ENCODE measurements at regions not wholly inside any gene's neighbourhood (a gene's known extent, or its start where the extent isn't known, plus 50 kb on each side); places are given as distances from the start of the nearest gene placed in this dataset.

DNA sequence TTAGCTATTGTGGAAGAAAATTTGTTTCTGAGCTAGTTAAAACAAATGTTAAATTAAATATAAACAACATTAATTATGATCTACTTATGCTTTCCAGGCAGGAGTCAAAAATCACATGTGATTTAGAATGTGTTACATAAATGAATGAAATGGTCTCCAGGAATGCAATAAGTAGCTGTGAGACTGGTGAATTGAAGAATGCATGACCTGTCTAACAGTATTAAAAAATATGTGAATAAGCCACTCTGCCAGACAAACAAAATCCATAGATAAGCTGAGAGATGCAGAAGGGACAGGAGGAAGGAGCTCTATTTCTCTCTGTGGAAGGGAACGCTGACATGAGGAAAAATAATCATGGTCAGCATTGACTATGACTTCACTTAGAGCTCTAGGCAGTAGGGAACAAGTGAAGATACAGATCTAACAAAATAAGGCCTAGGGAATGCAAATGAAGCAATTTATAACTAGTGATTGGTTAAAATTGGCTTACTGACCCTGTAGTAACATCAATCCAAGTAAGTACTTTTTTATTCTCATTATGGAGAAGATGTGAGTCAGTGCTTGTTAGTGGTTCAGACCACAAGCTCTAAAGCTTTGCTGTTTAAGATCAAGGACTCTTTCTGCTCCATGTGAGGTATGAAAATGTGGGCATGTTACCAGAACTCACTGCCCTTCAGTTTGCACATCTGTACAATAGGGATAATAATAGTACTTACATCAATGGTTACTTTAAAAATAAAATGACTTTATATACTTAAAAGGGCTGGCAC is 432.6 kb downstream of the MMUT start:
- TF ChIP-seq, protein P1, sequence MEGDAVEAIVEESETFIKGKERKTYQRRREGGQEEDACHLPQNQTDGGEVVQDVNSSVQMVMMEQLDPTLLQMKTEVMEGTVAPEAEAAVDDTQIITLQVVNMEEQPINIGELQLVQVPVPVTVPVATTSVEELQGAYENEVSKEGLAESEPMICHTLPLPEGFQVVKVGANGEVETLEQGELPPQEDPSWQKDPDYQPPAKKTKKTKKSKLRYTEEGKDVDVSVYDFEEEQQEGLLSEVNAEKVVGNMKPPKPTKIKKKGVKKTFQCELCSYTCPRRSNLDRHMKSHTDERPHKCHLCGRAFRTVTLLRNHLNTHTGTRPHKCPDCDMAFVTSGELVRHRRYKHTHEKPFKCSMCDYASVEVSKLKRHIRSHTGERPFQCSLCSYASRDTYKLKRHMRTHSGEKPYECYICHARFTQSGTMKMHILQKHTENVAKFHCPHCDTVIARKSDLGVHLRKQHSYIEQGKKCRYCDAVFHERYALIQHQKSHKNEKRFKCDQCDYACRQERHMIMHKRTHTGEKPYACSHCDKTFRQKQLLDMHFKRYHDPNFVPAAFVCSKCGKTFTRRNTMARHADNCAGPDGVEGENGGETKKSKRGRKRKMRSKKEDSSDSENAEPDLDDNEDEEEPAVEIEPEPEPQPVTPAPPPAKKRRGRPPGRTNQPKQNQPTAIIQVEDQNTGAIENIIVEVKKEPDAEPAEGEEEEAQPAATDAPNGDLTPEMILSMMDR (IDR thresholded peaks at IDR 0.05; ENCODE audit: insufficient read depth, low read length, poor library complexity, severe bottlenecking), result no peak
- no peak for TF ChIP-seq EZH2phosphoT487 (conservative IDR thresholded peaks at IDR 0.05; ENCODE audit: low read length)
